Transverse colon (tissue), 4 donors: ENCODE measurements at regions not wholly inside any gene's neighbourhood (a gene's known extent, or its start where the extent isn't known, plus 50 kb on each side); places are given as distances from the start of the nearest gene placed in this dataset.

Source experiments
- CTCF ChIP-seq, 5 experiments: fragments of 200-600 bp in 3 of 5; fragments of 450-650 bp in 2 of 5; sonication (generic) in 3 of 5; IDR thresholded peaks; 1 replicate in 2 of 5; 2 replicates in 3 of 5; pipeline ENCODE4 v1.5.1; 2016 to 2017; ENCODE audit warnings: antibody characterized with exemption in 5 of 5, inconsistent platforms in 3 of 5, mild to moderate bottlenecking in 2 of 5, moderate library complexity in 1 of 5
- EP300 ChIP-seq: sonication (generic); formaldehyde crosslinking; IDR thresholded peaks from one replicate; pipeline ENCODE4 v1.6.1; 2017; ENCODE audit warnings: antibody characterized with exemption, low read depth
- POLR2A ChIP-seq: fragments of 450-650 bp; IDR thresholded peaks from one replicate; pipeline ENCODE4 v1.6.1; 2016; ENCODE audit warnings: antibody characterized with exemption, mild to moderate bottlenecking, moderate library complexity
- POLR2AphosphoS5 ChIP-seq, 3 donors: sonication (generic); formaldehyde crosslinking; IDR thresholded peaks; one replicate each; pipeline ENCODE4 v1.6.1; 2016; ENCODE audit warnings: antibody characterized with exemption in 3 of 3

- TF ChIP-seq EP300 (no peak), CTCF (IDR thresholded peaks at IDR 0.05) (no peak), POLR2A (no peak), POLR2AphosphoS5 (IDR thresholded peaks at IDR 0.05) (no peak)
Measured at GRCh38 chr2:5877360-5877759, 185.2 kb downstream of the SOX11 start.
